ENCODE measurements at regions not wholly inside any gene's neighbourhood (a gene's known extent, or its start where the extent isn't known, plus 50 kb on each side); places are given as distances from the start of the nearest gene placed in this dataset.
"Not testable (repeated sequence)": the region's sequence is repeated elsewhere in the genome, so short reads cannot be mapped to it uniquely, and the experiment has no call there.

GRCh38 chr2:221975151-221975550 lies 323.6 kb downstream of the PAX3 start:
- Mint-ChIP-seq H3K4me1 (ENCODE audit: low read depth) (no peaks in the 10 kb centered on the region), H3K27me3 (ENCODE audit: low read depth) (no peaks in the 10 kb centered on the region), H3K27ac (no peak overlapping the region), H3K36me3 (ENCODE audit: low read depth) (no peaks in the 10 kb centered on the region), H3K9me3 (ENCODE audit: insufficient read depth) (no peaks in the 10 kb centered on the region), H3K4me3 (no peak overlapping the region)
- ChIA-PET POLR2A (no interaction called here), CTCF (no interaction called here)
- DNase-seq (no peak), ATAC-seq (no peak)

DNA sequence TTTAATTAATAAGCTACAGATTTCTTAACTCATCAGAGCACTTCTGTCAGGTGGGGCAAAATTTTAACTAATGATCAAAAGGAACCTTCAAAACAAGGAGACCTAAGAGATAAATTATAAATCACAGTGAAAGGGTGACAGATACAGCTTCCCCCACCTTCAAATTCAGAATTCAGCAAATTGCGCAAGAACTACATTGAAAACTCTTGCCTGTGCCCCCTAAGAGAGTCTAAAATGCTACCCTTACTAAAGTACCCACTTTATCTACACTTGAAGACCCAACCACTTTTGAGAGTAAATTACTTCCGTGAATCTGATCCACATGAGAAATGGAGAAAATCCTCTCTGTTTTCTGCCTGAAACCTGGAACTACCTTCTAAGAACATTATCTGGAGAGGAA lies 324.9 kb downstream of the PAX3 start:
- ATAC-seq = no peak
- H3K27me3 Mint-ChIP-seq (ENCODE audit: low read depth) = no peaks in the 10 kb centered on the region
- H3K4me3 Mint-ChIP-seq = no peak overlapping the region
- DNase-seq = no peak
- no peaks in the 10 kb centered on the region for H3K9me3 Mint-ChIP-seq (ENCODE audit: insufficient read depth)
- no peak overlapping the region for H3K27ac Mint-ChIP-seq
- POLR2A ChIA-PET = no interaction called here
- CTCF ChIA-PET = no interaction called here
- no peaks in the 10 kb centered on the region for H3K4me1 Mint-ChIP-seq (ENCODE audit: low read depth)
- H3K36me3 Mint-ChIP-seq (ENCODE audit: low read depth) = no peaks in the 10 kb centered on the region

DNA sequence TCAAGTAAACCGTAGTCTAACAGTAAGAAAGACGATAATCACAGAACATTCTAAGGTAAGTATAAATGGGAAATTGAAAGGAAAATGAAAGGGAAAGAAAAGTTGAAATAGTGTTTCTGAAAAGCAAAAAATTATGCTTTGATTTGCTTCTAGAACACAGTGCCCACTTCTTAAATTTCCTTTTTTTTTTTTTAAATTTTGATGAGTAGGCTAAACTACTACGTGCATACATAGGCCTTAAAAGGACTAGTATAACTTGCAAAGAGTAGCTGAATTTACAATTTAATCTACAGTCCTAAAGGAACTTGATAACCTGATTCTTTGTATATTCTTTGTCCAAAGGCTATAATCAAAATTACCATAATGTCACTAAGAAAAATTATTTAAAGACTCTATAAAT lies 325.3 kb downstream of the PAX3 start:
- POLR2A ChIA-PET = no interaction called here

GRCh38 chr2:221972813-221973478 lies 325.9 kb downstream of the PAX3 start:
- Mint-ChIP-seq H3K4me1 (ENCODE audit: low read depth) (no peaks in the 10 kb centered on the region), H3K36me3 (ENCODE audit: low read depth) (no peaks in the 10 kb centered on the region), H3K4me3 (no peak overlapping the region), H3K27ac (no peak overlapping the region), H3K27me3 (ENCODE audit: low read depth) (no peaks in the 10 kb centered on the region), H3K9me3 (ENCODE audit: insufficient read depth) (no peaks in the 10 kb centered on the region)
- CTCF ChIA-PET = no interaction called here
- POLR2A ChIA-PET = no interaction called here
- DNase-seq (no peak), ATAC-seq (no peak)

More for the DNA sequence above, 325.3 kb downstream of the PAX3 start:
- H3K9me3 Mint-ChIP-seq (ENCODE audit: insufficient read depth) = no peaks in the 10 kb centered on the region
- no peaks in the 10 kb centered on the region for H3K4me1 Mint-ChIP-seq (ENCODE audit: low read depth)
- H3K27ac Mint-ChIP-seq = no peak overlapping the region
- DNase-seq (no peak), ATAC-seq (no peak)
- CTCF ChIA-PET = no interaction called here
- H3K4me3 Mint-ChIP-seq = no peak overlapping the region
- no peaks in the 10 kb centered on the region for H3K36me3 Mint-ChIP-seq (ENCODE audit: low read depth)
- no peaks in the 10 kb centered on the region for H3K27me3 Mint-ChIP-seq (ENCODE audit: low read depth)

DNA sequence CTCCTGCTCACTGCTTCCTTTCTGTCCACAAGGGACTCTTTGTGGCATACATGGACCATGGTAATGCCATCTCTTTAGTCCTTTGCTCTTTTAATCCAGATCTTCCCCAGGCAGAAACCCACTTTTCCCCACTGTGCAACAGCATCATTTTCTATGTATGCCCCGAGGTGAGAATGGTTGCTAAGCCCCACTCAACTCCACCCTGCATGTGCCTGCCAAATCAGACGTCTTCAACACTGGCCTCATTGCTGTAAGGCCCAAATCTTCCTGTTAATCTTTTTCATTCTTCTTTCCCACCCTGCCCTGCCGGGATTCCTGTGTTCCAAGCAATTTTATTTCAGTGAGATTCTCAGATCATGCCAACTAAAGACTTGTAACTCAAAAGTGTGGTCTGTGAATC lies 328.4 kb downstream of the PAX3 start:
- POLR2A ChIA-PET = interaction anchor here (0.5 kb wide), 1 partner anchor 46 kb away, joined by 3 read pairs; no protein-coding TSS in a partner anchor
- H3K27ac Mint-ChIP-seq = no peak overlapping the region
- H3K4me3 Mint-ChIP-seq = no peak overlapping the region
- H3K4me1 Mint-ChIP-seq (ENCODE audit: low read depth) = no peaks in the 10 kb centered on the region
- CTCF ChIA-PET = no interaction called here
- H3K36me3 Mint-ChIP-seq (ENCODE audit: low read depth) = no peaks in the 10 kb centered on the region
- no peak for DNase-seq
- ATAC-seq = no peak
- no peaks in the 10 kb centered on the region for H3K9me3 Mint-ChIP-seq (ENCODE audit: insufficient read depth)
- H3K27me3 Mint-ChIP-seq (ENCODE audit: low read depth) = no peaks in the 10 kb centered on the region

DNA sequence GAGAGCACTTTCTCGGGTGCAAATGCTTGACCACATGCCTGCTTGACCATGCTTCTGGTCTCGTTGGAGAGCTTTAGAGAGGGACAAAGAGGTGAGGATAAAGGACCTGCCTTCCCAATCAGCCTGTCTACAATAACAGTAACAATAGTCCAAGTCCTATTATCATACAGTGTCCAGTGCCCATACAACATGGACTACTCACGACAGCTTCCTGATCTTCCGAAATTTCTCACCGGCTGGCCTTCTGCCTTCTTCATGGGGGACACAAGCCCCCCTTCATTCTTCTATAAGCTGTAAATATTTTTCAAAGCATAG lies 329.0 kb downstream of the PAX3 start:
- Mint-ChIP-seq H3K27me3 (ENCODE audit: low read depth) (no peaks in the 10 kb centered on the region), H3K4me1 (ENCODE audit: low read depth) (no peaks in the 10 kb centered on the region), H3K27ac (no peak overlapping the region), H3K36me3 (ENCODE audit: low read depth) (no peaks in the 10 kb centered on the region), H3K9me3 (ENCODE audit: insufficient read depth) (no peaks in the 10 kb centered on the region), H3K4me3 (no peak overlapping the region)
- ChIA-PET POLR2A (interaction anchor here (0.5 kb wide), 1 partner anchor 47 kb away, joined by 3 read pairs; no protein-coding TSS in a partner anchor), CTCF (no interaction called here)
- DNase-seq = no peak
- no peak for ATAC-seq

GRCh38 chr2:221969087-221969829 lies 329.5 kb downstream of the PAX3 start:
- ChIA-PET CTCF (no interaction called here), POLR2A (no interaction called here)
- ATAC-seq = no peak
- DNase-seq = no peak
- H3K9me3 Mint-ChIP-seq (ENCODE audit: insufficient read depth) = no peaks in the 10 kb centered on the region
- H3K4me1 Mint-ChIP-seq (ENCODE audit: low read depth) = no peaks in the 10 kb centered on the region
- no peak overlapping the region for H3K4me3 Mint-ChIP-seq
- H3K27ac Mint-ChIP-seq = no peak overlapping the region
- H3K36me3 Mint-ChIP-seq (ENCODE audit: low read depth) = no peaks in the 10 kb centered on the region
- H3K27me3 Mint-ChIP-seq (ENCODE audit: low read depth) = no peaks in the 10 kb centered on the region

DNA sequence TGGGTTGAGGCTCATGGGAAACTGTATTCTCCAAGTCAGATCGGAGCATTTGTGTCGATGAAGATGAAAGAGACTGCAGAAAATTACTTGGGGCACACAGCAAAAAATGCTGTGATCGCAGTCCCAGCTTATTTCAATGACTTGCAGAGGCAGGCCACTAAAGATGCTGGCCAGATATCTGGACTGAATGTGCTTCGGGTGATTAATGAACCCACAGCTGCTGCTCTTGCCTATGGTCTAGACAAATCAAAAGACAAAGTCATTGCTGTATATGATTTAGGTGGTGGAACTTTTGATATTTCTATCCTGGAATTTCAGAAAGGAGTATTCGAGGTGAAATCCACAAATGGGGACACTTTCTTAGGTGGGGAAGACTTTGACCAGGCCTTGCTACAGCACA lies 336.6 kb downstream of the PAX3 start:
- Mint-ChIP-seq H3K4me1 (ENCODE audit: low read depth) (no peaks in the 10 kb centered on the region), H3K27me3 (ENCODE audit: low read depth) (no peaks in the 10 kb centered on the region), H3K9me3 (ENCODE audit: insufficient read depth) (no peaks in the 10 kb centered on the region), H3K4me3 (no peak overlapping the region), H3K27ac (no peak overlapping the region), H3K36me3 (ENCODE audit: low read depth) (no peaks in the 10 kb centered on the region)
- ChIA-PET CTCF (no interaction called here), POLR2A (no interaction called here)
- DNase-seq (no peak), ATAC-seq (no peak)

DNA sequence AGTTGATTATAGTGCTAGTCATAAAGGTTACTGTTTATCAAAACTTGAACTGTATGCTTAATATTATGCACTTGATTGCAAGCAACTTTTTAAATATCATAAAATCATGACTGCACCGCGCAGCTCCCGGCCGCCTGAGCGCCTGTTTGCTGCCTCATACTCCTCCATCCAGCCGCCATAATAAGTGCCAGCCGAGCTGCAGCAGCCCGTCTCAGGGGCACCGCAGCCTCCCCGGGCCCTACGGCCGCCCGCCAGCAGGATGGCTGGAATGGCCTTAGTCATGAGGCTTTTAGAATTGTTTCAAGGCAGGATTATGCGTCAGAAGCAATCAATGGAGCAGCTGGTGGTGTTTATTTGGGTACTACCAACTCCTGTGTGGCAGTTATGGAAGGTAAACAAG lies 337.2 kb downstream of the PAX3 start:
- Mint-ChIP-seq H3K4me1 (ENCODE audit: low read depth) (no peaks in the 10 kb centered on the region), H3K27me3 (ENCODE audit: low read depth) (no peaks in the 10 kb centered on the region), H3K9me3 (ENCODE audit: insufficient read depth) (no peaks in the 10 kb centered on the region), H3K4me3 (no peak overlapping the region), H3K27ac (no peak overlapping the region), H3K36me3 (ENCODE audit: low read depth) (no peaks in the 10 kb centered on the region)
- DNase-seq (no peak), ATAC-seq (no peak)
- CTCF ChIA-PET = no interaction called here
- POLR2A ChIA-PET = no interaction called here

GRCh38 chr2:221958224-221958623 lies 340.6 kb downstream of the PAX3 start:
- no peak for DNase-seq
- Mint-ChIP-seq H3K4me1 (ENCODE audit: low read depth) (no peaks in the 10 kb centered on the region), H3K27ac (no peak overlapping the region), H3K9me3 (ENCODE audit: insufficient read depth) (no peaks in the 10 kb centered on the region), H3K36me3 (ENCODE audit: low read depth) (no peaks in the 10 kb centered on the region), H3K27me3 (ENCODE audit: low read depth) (no peaks in the 10 kb centered on the region), H3K4me3 (no peak overlapping the region)
- CTCF ChIA-PET = no interaction called here
- POLR2A ChIA-PET = no interaction called here
- ATAC-seq = no peak

DNA sequence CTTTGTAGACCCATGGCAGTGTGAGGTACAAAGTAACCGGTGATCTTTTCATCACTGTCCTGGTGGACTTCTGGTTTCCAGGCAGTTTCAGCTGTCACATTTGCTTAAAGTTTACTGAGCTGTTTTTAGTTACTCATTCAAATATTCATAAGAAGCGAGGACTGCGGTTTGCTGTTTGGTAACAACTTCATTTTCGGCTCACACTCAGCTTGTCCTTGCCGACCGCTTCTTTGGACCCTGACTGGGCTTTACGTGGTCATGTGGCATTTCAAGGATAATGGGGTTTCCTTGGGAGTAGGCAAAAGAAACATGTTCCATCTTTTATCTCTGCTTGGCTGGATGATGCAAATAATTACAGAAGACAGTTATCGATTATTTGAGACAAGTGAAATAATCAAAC lies 350.7 kb downstream of the PAX3 start:
- POLR2A ChIA-PET = no interaction called here
- no peak overlapping the region for H3K27ac Mint-ChIP-seq
- CTCF ChIA-PET = no interaction called here
- no peaks in the 10 kb centered on the region for H3K27me3 Mint-ChIP-seq (ENCODE audit: low read depth)
- H3K36me3 Mint-ChIP-seq (ENCODE audit: low read depth) = no peaks in the 10 kb centered on the region
- no peaks in the 10 kb centered on the region for H3K4me1 Mint-ChIP-seq (ENCODE audit: low read depth)
- no peak for DNase-seq
- H3K4me3 Mint-ChIP-seq = no peak overlapping the region
- no peaks in the 10 kb centered on the region for H3K9me3 Mint-ChIP-seq (ENCODE audit: insufficient read depth)
- no peak for ATAC-seq

DNA sequence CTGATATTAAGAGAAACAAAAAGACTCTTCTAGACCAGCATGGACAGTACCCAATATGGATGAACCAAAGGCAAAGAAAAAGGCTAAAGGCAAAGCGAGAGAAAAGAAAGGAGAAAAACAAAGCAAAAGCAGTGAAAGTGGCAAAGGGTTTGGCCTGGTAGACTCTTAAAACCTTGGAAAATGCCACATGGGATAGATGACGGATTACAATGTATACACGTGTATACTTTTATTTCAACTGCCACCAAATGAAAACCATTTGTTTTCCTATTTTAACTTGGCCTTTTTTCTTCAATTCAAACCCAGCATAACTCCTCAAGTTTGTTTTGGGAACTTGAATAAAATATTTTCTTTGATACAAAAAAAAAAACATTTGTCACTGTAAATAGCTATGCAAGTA lies 354.3 kb downstream of the PAX3 start:
- DNase-seq; POLR2A ChIA-PET; H3K4me3 Mint-ChIP-seq; H3K27ac Mint-ChIP-seq; H3K9me3 Mint-ChIP-seq (ENCODE audit: insufficient read depth); H3K27me3 Mint-ChIP-seq (ENCODE audit: low read depth); H3K36me3 Mint-ChIP-seq (ENCODE audit: low read depth); ATAC-seq; H3K4me1 Mint-ChIP-seq (ENCODE audit: low read depth); CTCF ChIA-PET: not testable (repeated sequence)

All from activated CD8-positive, alpha-beta T cell treated with anti-CD3 and anti-CD28 coated beads, Interleukin-2, amount 10 ng/mL, durations not matched to agents 7 days and 5 days (primary cell).